GM23248 (cell line): ENCODE measurements at regions not wholly inside any gene's neighbourhood (a gene's known extent, or its start where the extent isn't known, plus 50 kb on each side); places are given as distances from the start of the nearest gene placed in this dataset.

ENCODE experiments used
- DNase-seq: peaks from one replicate; pipeline ENCODE4 v3.0.0-alpha.2; 2015
- H2AFZ ChIP-seq: fragments of 200-600 bp; sonication (generic); 2 replicates; pipeline ENCODE4 v1.6.1; 2016; ENCODE audit warnings: antibody characterized with exemption
- H3F3A ChIP-seq: fragments of 200-600 bp; sonication (generic); 2 replicates; pipeline ENCODE4 v1.6.1; 2016; ENCODE audit warnings: mild to moderate bottlenecking, antibody characterized with exemption, mixed run types; ENCODE audit not compliant: insufficient read depth
- H3K27ac ChIP-seq: fragments of 200-600 bp; sonication (generic); 2 replicates; pipeline ENCODE4 v1.5.1; 2016; ENCODE audit warnings: mild to moderate bottlenecking
- H3K27me3 ChIP-seq: fragments of 200-600 bp; sonication (generic); replicated peaks from 2 replicates; pipeline ENCODE4 v1.6.1; 2016; ENCODE audit warnings: mild to moderate bottlenecking; ENCODE audit not compliant: insufficient read depth
- H3K36me3 ChIP-seq: fragments of 200-600 bp; sonication (generic); 2 replicates; pipeline ENCODE4 v1.6.1; 2016; ENCODE audit warnings: low read depth, mild to moderate bottlenecking
- H3K4me1 ChIP-seq: fragments of 200-600 bp; sonication (generic); 2 replicates; pipeline ENCODE4 v1.6.1; 2016; ENCODE audit warnings: mild to moderate bottlenecking; ENCODE audit not compliant: insufficient read depth
- H3K4me2 ChIP-seq: fragments of 200-600 bp; sonication (generic); one replicate; pipeline ENCODE4 v1.6.1; 2016; ENCODE audit warnings: mild to moderate bottlenecking; ENCODE audit not compliant: unreplicated experiment
- H3K4me3 ChIP-seq: fragments of 200-600 bp; sonication (generic); 2 replicates; pipeline ENCODE4 v1.5.1; 2016; ENCODE audit warnings: mild to moderate bottlenecking
- H3K79me2 ChIP-seq: fragments of 200-600 bp; sonication (generic); 2 replicates; pipeline ENCODE4 v1.6.1; 2016; ENCODE audit warnings: mild to moderate bottlenecking; ENCODE audit not compliant: insufficient read depth
- H3K9ac ChIP-seq: fragments of 200-600 bp; sonication (generic); 2 replicates; pipeline ENCODE4 v1.6.1; 2016; ENCODE audit warnings: mild to moderate bottlenecking
- H3K9me2 ChIP-seq: fragments of 200-600 bp; sonication (generic); 2 replicates; pipeline ENCODE4 v1.6.1; 2016; ENCODE audit warnings: mixed run types, mild to moderate bottlenecking, moderate library complexity; ENCODE audit not compliant: insufficient read depth
- H3K9me3 ChIP-seq: fragments of 200-600 bp; sonication (generic); one replicate; pipeline ENCODE4 v1.6.1; 2017; ENCODE audit warnings: low read depth
- H4K20me1 ChIP-seq: fragments of 200-600 bp; sonication (generic); 2 replicates; pipeline ENCODE4 v1.6.0; 2016; ENCODE audit not compliant: insufficient read depth
- EZH2 ChIP-seq: fragments of 200-600 bp; sonication (generic); IDR thresholded peaks from 2 replicates; pipeline ENCODE4 v1.6.1; 2018; ENCODE audit warnings: antibody characterized with exemption, mild to moderate bottlenecking; ENCODE audit not compliant: insufficient read depth, poor library complexity, severe bottlenecking
- EZH2phosphoT487 ChIP-seq: fragments of 200-600 bp; sonication (generic); IDR thresholded peaks from 2 replicates; pipeline ENCODE4 v1.6.1; 2018; ENCODE audit warnings: antibody characterized with exemption, moderate library complexity, mild to moderate bottlenecking, low read depth; ENCODE audit not compliant: insufficient read depth
- WGBS, 2 experiments: methylation state at CpG; one replicate each; pipeline ENCODE4 v1.1.6; 2015 to 2017; ENCODE audit warnings: low lambda C conversion rate in 2 of 2, low coverage in 1 of 2; ENCODE audit errors: missing lambda C conversion rate in 2 of 2; 5-methylcytosine and 5-hydroxymethylcytosine counted together
- in situ Hi-C: fragments of 300-500 bp; cut with MboI; formaldehyde crosslinking; loops from 2 replicates; pipeline ENCODE4 v1.15.0; 2020

DNA sequence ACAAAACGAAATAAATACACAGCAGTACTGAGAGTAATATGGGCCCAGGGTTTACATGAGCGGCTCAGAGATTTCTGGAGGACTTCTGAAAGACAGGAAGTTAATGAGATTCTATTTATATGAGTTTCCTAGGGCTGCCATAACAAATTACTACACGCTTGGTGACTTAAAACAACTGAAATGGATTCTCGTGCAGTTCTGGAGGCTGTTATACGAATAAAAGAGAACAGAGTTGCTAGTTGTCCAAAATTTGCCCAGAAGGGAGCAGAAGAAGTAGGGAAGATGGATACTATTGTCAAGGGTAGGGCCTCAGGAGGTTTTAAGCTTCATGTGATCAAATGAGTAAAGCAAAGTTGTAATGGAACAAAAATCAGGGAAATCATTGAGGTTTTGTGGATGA is 173.1 kb upstream of the LYSMD4 start:
- H3K79me2 ChIP-seq = no peaks in the 10 kb centered on the region
- H3F3A ChIP-seq = no peaks in the 10 kb centered on the region
- WGBS, 2 experiments = 34 to 36% methylated on average over 5 of the region's 5 CpGs
- no peak overlapping the region for H3K9ac ChIP-seq
- no peak overlapping the region for H3K4me2 ChIP-seq
- H3K4me1 ChIP-seq = no peaks in the 10 kb centered on the region
- no peak overlapping the region for H2AFZ ChIP-seq
- H3K9me3 ChIP-seq = no peaks in the 10 kb centered on the region
- TF ChIP-seq EZH2phosphoT487 (no peak), EZH2 (no peak)
- no peaks in the 10 kb centered on the region for H3K27me3 ChIP-seq
- in situ Hi-C loops = no loop called here
- H3K9me2 ChIP-seq = no peaks in the 10 kb centered on the region
- no peak for DNase-seq
- no peaks in the 10 kb centered on the region for H3K36me3 ChIP-seq
- H4K20me1 ChIP-seq = no peaks in the 10 kb centered on the region
- no peak overlapping the region for H3K27ac ChIP-seq
- no peak overlapping the region for H3K4me3 ChIP-seq

- WGBS, 2 experiments = 30 to 36% methylated on average over 1 of the region's 1 CpG
- Histone ChIP-seq H3K27me3 (no peaks in the 10 kb centered on the region), H3K36me3 (no peaks in the 10 kb centered on the region), H2AFZ (no peak overlapping the region), H3K9me2 (no peaks in the 10 kb centered on the region), H4K20me1 (no peaks in the 10 kb centered on the region), H3K79me2 (no peaks in the 10 kb centered on the region), H3K4me3 (no peak overlapping the region), H3K9ac (no peak overlapping the region), H3K9me3 (no peaks in the 10 kb centered on the region), H3F3A (no peaks in the 10 kb centered on the region), H3K4me1 (no peaks in the 10 kb centered on the region), H3K27ac (no peak overlapping the region), H3K4me2 (no peak overlapping the region)
- no peak for TF ChIP-seq EZH2phosphoT487
- TF ChIP-seq EZH2 = no peak
- no peak for DNase-seq
- in situ Hi-C loops = no loop called here
Measured at GRCh38 chr15:99902248-99902928, 169.2 kb upstream of the LYSMD4 start.

- WGBS, 2 experiments = 50 to 53% methylated on average over 4 of the region's 4 CpGs
Measured at GRCh38 chr15:99895956-99896311, 162.7 kb upstream of the LYSMD4 start.

GRCh38 chr15:99895189-99895955 is 162.1 kb upstream of the LYSMD4 start:
- in situ Hi-C loops = no loop called here
- Histone ChIP-seq H3K36me3 (no peaks in the 10 kb centered on the region), H3K4me3 (no peak overlapping the region), H3K79me2 (no peaks in the 10 kb centered on the region), H3K9me3 (no peaks in the 10 kb centered on the region), H3K27ac (no peak overlapping the region), H3F3A (no peaks in the 10 kb centered on the region), H2AFZ (no peak overlapping the region), H3K4me1 (no peaks in the 10 kb centered on the region), H4K20me1 (no peaks in the 10 kb centered on the region), H3K9ac (no peak overlapping the region), H3K27me3 (no peaks in the 10 kb centered on the region), H3K4me2 (no peak overlapping the region), H3K9me2 (no peaks in the 10 kb centered on the region)
- WGBS, 2 experiments = 71% methylated on average over 4 of the region's 4 CpGs
- TF ChIP-seq EZH2 (no peak), EZH2phosphoT487 (no peak)
- DNase-seq = no peak

More at GRCh38 chr15:99895956-99896311, 162.7 kb upstream of the LYSMD4 start:
- no peaks in the 10 kb centered on the region for H3K4me1 ChIP-seq
- no peaks in the 10 kb centered on the region for H3F3A ChIP-seq
- no peak overlapping the region for H2AFZ ChIP-seq
- no peak overlapping the region for H3K9ac ChIP-seq
- no peak for DNase-seq
- no peaks in the 10 kb centered on the region for H3K9me3 ChIP-seq
- no peaks in the 10 kb centered on the region for H3K36me3 ChIP-seq
- H3K9me2 ChIP-seq = no peaks in the 10 kb centered on the region
- H3K4me2 ChIP-seq = no peak overlapping the region
- in situ Hi-C loops = no loop called here
- H4K20me1 ChIP-seq = no peaks in the 10 kb centered on the region
- no peak overlapping the region for H3K27ac ChIP-seq
- TF ChIP-seq EZH2phosphoT487 (no peak), EZH2 (no peak)
- H3K79me2 ChIP-seq = no peaks in the 10 kb centered on the region
- H3K27me3 ChIP-seq = no peaks in the 10 kb centered on the region
- no peak overlapping the region for H3K4me3 ChIP-seq
